Osteoblast (primary cell): ENCODE measurements at regions not wholly inside any gene's neighbourhood (a gene's known extent, or its start where the extent isn't known, plus 50 kb on each side); places are given as distances from the start of the nearest gene placed in this dataset.

ENCODE experiments used
- DNase-seq: peaks from one replicate; pipeline ENCODE4 v3.0.0; 2011; ENCODE audit warnings: low spot score, mixed read lengths; ENCODE audit not compliant: insufficient read length; ENCODE audit errors: missing footprints
- H2AFZ ChIP-seq: 2 replicates; pipeline ENCODE4 v1.6.0; 2011; ENCODE audit warnings: mild to moderate bottlenecking, low read length
- H3K27ac ChIP-seq: 2 replicates; pipeline ENCODE4 v1.5.1; 2011; ENCODE audit warnings: mild to moderate bottlenecking, low read depth, low read length, moderate library complexity
- H3K27me3 ChIP-seq: 2 replicates; pipeline ENCODE4 v1.6.0; 2012; ENCODE audit warnings: mild to moderate bottlenecking, control low read depth, inconsistent platforms, low read length, moderate library complexity; ENCODE audit not compliant: insufficient read depth
- H3K36me3 ChIP-seq: 2 replicates; pipeline ENCODE4 v1.5.1; 2011; ENCODE audit warnings: mild to moderate bottlenecking, low read length, control low read depth, moderate library complexity; ENCODE audit not compliant: insufficient read depth
- H3K4me1 ChIP-seq: 2 replicates; pipeline ENCODE4 v1.5.1; 2011; ENCODE audit warnings: mild to moderate bottlenecking, low read length, control low read depth, moderate library complexity; ENCODE audit not compliant: insufficient read depth
- H3K4me2 ChIP-seq: 2 replicates; pipeline ENCODE4 v1.6.0; 2011; ENCODE audit warnings: mild to moderate bottlenecking, low read length; ENCODE audit not compliant: insufficient read depth
- H3K4me3 ChIP-seq: fragments of 200-600 bp; sonication (generic); 3 replicates; pipeline ENCODE4 v1.5.1; 2012; ENCODE audit warnings: mild to moderate bottlenecking, low read length, inconsistent platforms; ENCODE audit not compliant: insufficient read depth
- H3K79me2 ChIP-seq: 2 replicates; pipeline ENCODE4 v1.6.0; 2012; ENCODE audit warnings: mild to moderate bottlenecking, low read length, control low read depth, inconsistent platforms; ENCODE audit not compliant: insufficient read depth
- H3K9me3 ChIP-seq: 2 replicates; pipeline ENCODE4 v1.5.1; 2011; ENCODE audit warnings: low read depth, low read length, control low read depth
- H4K20me1 ChIP-seq: 2 replicates; pipeline ENCODE4 v1.6.0; 2012; ENCODE audit warnings: mild to moderate bottlenecking, low read length, control low read depth; ENCODE audit not compliant: insufficient read depth
- CTCF ChIP-seq: IDR thresholded peaks from 2 replicates; pipeline ENCODE4 v1.5.1; 2011; ENCODE audit warnings: mild to moderate bottlenecking, low read depth, low read length, moderate library complexity; ENCODE audit errors: extremely low read depth

GRCh38 chr10:9922126-9922870, 1095.4 kb upstream of the CELF2 start:
- H3K9me3 ChIP-seq = no peaks in the 10 kb centered on the region
- no peaks in the 10 kb centered on the region for H3K36me3 ChIP-seq
- H3K27me3 ChIP-seq = no peaks in the 10 kb centered on the region
- H4K20me1 ChIP-seq = no peaks in the 10 kb centered on the region
- H3K4me2 ChIP-seq = no peak overlapping the region
- no peak overlapping the region for H3K27ac ChIP-seq
- H3K79me2 ChIP-seq = no peaks in the 10 kb centered on the region
- TF ChIP-seq CTCF = no peak
- H3K4me3 ChIP-seq = no peak overlapping the region
- H2AFZ ChIP-seq = no peak overlapping the region
- no peaks in the 10 kb centered on the region for H3K4me1 ChIP-seq
- peak; percentile 50 for DNase-seq

GRCh38 chr10:9926003-9926402, 1091.7 kb upstream of the CELF2 start:
- no peaks in the 10 kb centered on the region for H3K36me3 ChIP-seq
- no peak overlapping the region for H3K27ac ChIP-seq
- H3K9me3 ChIP-seq = no peaks in the 10 kb centered on the region
- H4K20me1 ChIP-seq = no peaks in the 10 kb centered on the region
- H3K4me1 ChIP-seq = no peaks in the 10 kb centered on the region
- no peaks in the 10 kb centered on the region for H3K79me2 ChIP-seq
- DNase-seq = no peak
- no peak overlapping the region for H3K4me2 ChIP-seq
- H2AFZ ChIP-seq = no peak overlapping the region
- TF ChIP-seq CTCF = no peak
- no peaks in the 10 kb centered on the region for H3K27me3 ChIP-seq
- no peak overlapping the region for H3K4me3 ChIP-seq

GRCh38 chr10:9926881-9927280, 1090.8 kb upstream of the CELF2 start:
- Histone ChIP-seq H3K9me3 (no peaks in the 10 kb centered on the region), H2AFZ (no peak overlapping the region), H3K4me3 (no peak overlapping the region), H3K27ac (no peak overlapping the region), H4K20me1 (no peaks in the 10 kb centered on the region), H3K4me1 (no peaks in the 10 kb centered on the region), H3K27me3 (no peaks in the 10 kb centered on the region), H3K36me3 (no peaks in the 10 kb centered on the region), H3K79me2 (no peaks in the 10 kb centered on the region), H3K4me2 (no peak overlapping the region)
- TF ChIP-seq CTCF = no peak
- DNase-seq = no peak

GRCh38 chr10:9939716-9940115, 1078.0 kb upstream of the CELF2 start:
- Histone ChIP-seq H3K4me3 (no peak overlapping the region), H3K27ac (no peak overlapping the region), H3K27me3 (no peaks in the 10 kb centered on the region), H3K79me2 (no peaks in the 10 kb centered on the region), H3K9me3 (no peaks in the 10 kb centered on the region), H4K20me1 (no peaks in the 10 kb centered on the region), H3K4me1 (no peaks in the 10 kb centered on the region), H3K4me2 (no peak overlapping the region), H3K36me3 (no peaks in the 10 kb centered on the region), H2AFZ (no peak overlapping the region)
- DNase-seq = no peak
- no peak for TF ChIP-seq CTCF
